PFSK-1 (cell line): ENCODE measurements at regions not wholly inside any gene's neighbourhood (a gene's known extent, or its start where the extent isn't known, plus 50 kb on each side); places are given as distances from the start of the nearest gene placed in this dataset.

Experiments used
- POLR2AphosphoS5 ChIP-seq: IDR thresholded peaks from 2 replicates; pipeline ENCODE4 v1.6.1; 2012; ENCODE audit warnings: low read depth, mild to moderate bottlenecking, control low read depth, low read length, moderate library complexity
- SIN3A ChIP-seq: IDR thresholded peaks from 2 replicates; pipeline ENCODE4 v1.6.1; 2012; ENCODE audit warnings: mild to moderate bottlenecking, low read length, moderate library complexity, borderline replicate concordance; ENCODE audit not compliant: insufficient read depth
- TAF1 ChIP-seq: IDR thresholded peaks from 2 replicates; pipeline ENCODE4 v1.6.1; 2012; ENCODE audit warnings: low read length, control low read depth, borderline replicate concordance; ENCODE audit not compliant: insufficient read depth

DNA sequence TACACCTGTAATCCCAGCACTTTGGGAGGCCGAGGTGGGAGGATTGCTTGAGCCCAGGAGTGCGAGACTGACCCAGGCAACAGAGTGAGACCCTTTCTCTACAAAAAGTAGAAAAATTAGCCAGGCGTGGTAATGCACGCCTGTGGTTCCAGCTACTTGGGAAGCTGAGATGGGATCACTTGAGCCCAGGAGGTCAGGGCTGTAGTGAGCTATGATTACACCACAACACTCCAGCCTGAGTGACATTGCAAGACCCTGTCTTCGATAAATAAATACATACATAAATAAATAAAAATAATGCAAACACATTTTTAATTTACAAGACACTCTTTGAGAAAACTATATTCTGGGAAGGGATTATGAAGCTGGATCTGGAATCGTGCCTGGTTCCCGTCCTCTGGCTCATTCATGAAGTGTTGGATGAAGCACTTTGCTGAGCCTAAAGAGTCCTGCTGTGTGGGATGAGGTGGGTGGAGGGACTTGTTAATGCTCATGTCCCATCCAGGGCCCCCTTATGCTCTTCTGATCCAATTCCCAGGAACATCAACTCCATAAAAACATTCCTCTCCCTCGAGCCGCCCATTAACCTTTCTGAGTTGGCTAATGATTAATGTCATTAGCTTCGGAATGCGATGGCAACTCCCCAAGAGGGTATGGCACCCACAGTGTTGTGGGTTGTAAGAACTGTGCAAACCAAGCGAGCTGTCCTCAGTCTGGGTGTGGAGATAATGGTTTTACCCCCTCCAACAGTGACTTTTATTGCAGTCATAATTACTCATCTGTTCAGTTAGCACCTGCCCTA, 236.3 kb downstream of the BAMBI start:
- TF ChIP-seq TAF1: no peak
- no peak for TF ChIP-seq SIN3A
- no peak for TF ChIP-seq POLR2AphosphoS5
